Muscle layer of duodenum (tissue), 2 donors: ENCODE measurements at regions not wholly inside any gene's neighbourhood (a gene's known extent, or its start where the extent isn't known, plus 50 kb on each side); places are given as distances from the start of the nearest gene placed in this dataset.
"Not testable (repeated sequence)": the region's sequence is repeated elsewhere in the genome, so short reads cannot be mapped to it uniquely, and the experiment has no call there.

Source experiments
- H3K27ac ChIP-seq: one replicate; pipeline ENCODE4 v1.7.0; 2013; ENCODE audit warnings: mild to moderate bottlenecking, low read length
- H3K27me3 ChIP-seq: one replicate; pipeline ENCODE4 v1.7.0; 2013; ENCODE audit warnings: low read depth, mild to moderate bottlenecking, control low read depth, low read length
- H3K36me3 ChIP-seq, 2 donors: one replicate each; pipeline ENCODE4 v1.7.0; 2013; ENCODE audit warnings: low read length in 2 of 2, control low read depth in 1 of 2, mild to moderate bottlenecking in 1 of 2; ENCODE audit not compliant: insufficient read depth in 2 of 2, control insufficient read depth in 1 of 2
- H3K4me1 ChIP-seq, 2 donors: one replicate each; pipeline ENCODE4 v1.7.0; 2013; ENCODE audit warnings: low read length in 2 of 2, mild to moderate bottlenecking in 2 of 2, control low read depth in 1 of 2, moderate library complexity in 1 of 2; ENCODE audit not compliant: insufficient read depth in 2 of 2, control insufficient read depth in 1 of 2
- H3K4me3 ChIP-seq, 2 donors: one replicate each; pipeline ENCODE4 v1.7.0; 2013; ENCODE audit warnings: low read length in 2 of 2, low read depth in 1 of 2, mild to moderate bottlenecking in 1 of 2
- H3K9me3 ChIP-seq, 2 donors: one replicate each; pipeline ENCODE4 v1.7.0; 2013; ENCODE audit warnings: low read length in 2 of 2, control low read depth in 1 of 2, mild to moderate bottlenecking in 1 of 2; ENCODE audit not compliant: control insufficient read depth in 1 of 2
- donor health status: healthy.

- not testable (repeated sequence) for H3K4me1 ChIP-seq, H3K4me3 ChIP-seq, H3K27ac ChIP-seq, H3K36me3 ChIP-seq, H3K27me3 ChIP-seq, H3K9me3 ChIP-seq
Observed at GRCh38 chr2:37722971-37723370, 51.5 kb upstream of the CDC42EP3 start.

GRCh38 chr2:37730037-37730818 is 58.8 kb upstream of the CDC42EP3 start:
- H3K36me3 ChIP-seq: no peaks in the 10 kb centered on the region
- no peaks in the 10 kb centered on the region for H3K27me3 ChIP-seq
- H3K9me3 ChIP-seq: no peaks in the 10 kb centered on the region
- no peak overlapping the region for H3K4me3 ChIP-seq
- H3K27ac ChIP-seq: no peak overlapping the region
- H3K4me1 ChIP-seq: no peaks in the 10 kb centered on the region

- H3K27me3 ChIP-seq, H3K4me3 ChIP-seq, H3K4me1 ChIP-seq, H3K36me3 ChIP-seq, H3K27ac ChIP-seq, H3K9me3 ChIP-seq: not testable (repeated sequence)
Observed at GRCh38 chr2:37732412-37732811, 61.0 kb upstream of the CDC42EP3 start.

GRCh38 chr2:37733251-37733650 is 61.8 kb upstream of the CDC42EP3 start:
- no peaks in the 10 kb centered on the region for H3K36me3 ChIP-seq
- no peaks in the 10 kb centered on the region for H3K4me1 ChIP-seq
- no peaks in the 10 kb centered on the region for H3K27me3 ChIP-seq
- no peaks in the 10 kb centered on the region for H3K9me3 ChIP-seq
- H3K4me3 ChIP-seq: no peak overlapping the region
- H3K27ac ChIP-seq: no peak overlapping the region

- not testable (repeated sequence) for H3K36me3 ChIP-seq, H3K4me1 ChIP-seq, H3K9me3 ChIP-seq, H3K27me3 ChIP-seq, H3K27ac ChIP-seq, H3K4me3 ChIP-seq
Observed at GRCh38 chr2:37733955-37734354, 62.5 kb upstream of the CDC42EP3 start.

- H3K4me1 ChIP-seq, H3K36me3 ChIP-seq, H3K9me3 ChIP-seq, H3K4me3 ChIP-seq, H3K27me3 ChIP-seq: not testable (repeated sequence)
- peak overlapping the region; percentile 39 for H3K27ac ChIP-seq
Observed at GRCh38 chr2:37734891-37735523, 63.6 kb upstream of the CDC42EP3 start.

- H3K4me1 ChIP-seq, H3K4me3 ChIP-seq, H3K9me3 ChIP-seq, H3K27me3 ChIP-seq, H3K36me3 ChIP-seq: not testable (repeated sequence)
- peak overlapping the region; percentile 39 for H3K27ac ChIP-seq
Observed at GRCh38 chr2:37735524-37735910, 64.1 kb upstream of the CDC42EP3 start.

- no peaks in the 10 kb centered on the region for H3K27me3 ChIP-seq
- H3K4me1 ChIP-seq: no peaks in the 10 kb centered on the region
- H3K4me3 ChIP-seq: no peak overlapping the region
- no peaks in the 10 kb centered on the region for H3K36me3 ChIP-seq
- H3K9me3 ChIP-seq: no peaks in the 10 kb centered on the region
- no peak overlapping the region for H3K27ac ChIP-seq
Observed at GRCh38 chr2:37737507-37737906, 66.1 kb upstream of the CDC42EP3 start.

- no peaks in the 10 kb centered on the region for H3K36me3 ChIP-seq
- H3K9me3 ChIP-seq: no peaks in the 10 kb centered on the region
- no peak overlapping the region for H3K4me3 ChIP-seq
- H3K27me3 ChIP-seq: no peaks in the 10 kb centered on the region
- no peak overlapping the region for H3K27ac ChIP-seq
- no peaks in the 10 kb centered on the region for H3K4me1 ChIP-seq
Observed at GRCh38 chr2:37738266-37738885, 66.9 kb upstream of the CDC42EP3 start.

- Histone ChIP-seq H3K27me3 (no peaks in the 10 kb centered on the region), H3K27ac (no peak overlapping the region), H3K9me3 (no peaks in the 10 kb centered on the region), H3K4me1 (no peaks in the 10 kb centered on the region), H3K4me3 (no peak overlapping the region), H3K36me3 (no peaks in the 10 kb centered on the region)
Observed at GRCh38 chr2:37739153-37739552, 67.7 kb upstream of the CDC42EP3 start.

GRCh38 chr2:37740164-37740739 is 68.8 kb upstream of the CDC42EP3 start:
- Histone ChIP-seq H3K4me1 (no peaks in the 10 kb centered on the region), H3K27ac (no peak overlapping the region), H3K27me3 (no peaks in the 10 kb centered on the region), H3K4me3 (no peak overlapping the region), H3K9me3 (no peaks in the 10 kb centered on the region), H3K36me3 (no peaks in the 10 kb centered on the region)
